GM19240 (cell line): ENCODE measurements at regions not wholly inside any gene's neighbourhood (a gene's known extent, or its start where the extent isn't known, plus 50 kb on each side); places are given as distances from the start of the nearest gene placed in this dataset.

ENCODE experiments used
- DNase-seq: peaks from one replicate; pipeline ENCODE4 v3.0.0; 2011; ENCODE audit warnings: low spot score; ENCODE audit not compliant: insufficient read length

GRCh38 chr7:97601931-97602457 is 129.9 kb upstream of the TAC1 start:
- DNase-seq = no peak

DNA sequence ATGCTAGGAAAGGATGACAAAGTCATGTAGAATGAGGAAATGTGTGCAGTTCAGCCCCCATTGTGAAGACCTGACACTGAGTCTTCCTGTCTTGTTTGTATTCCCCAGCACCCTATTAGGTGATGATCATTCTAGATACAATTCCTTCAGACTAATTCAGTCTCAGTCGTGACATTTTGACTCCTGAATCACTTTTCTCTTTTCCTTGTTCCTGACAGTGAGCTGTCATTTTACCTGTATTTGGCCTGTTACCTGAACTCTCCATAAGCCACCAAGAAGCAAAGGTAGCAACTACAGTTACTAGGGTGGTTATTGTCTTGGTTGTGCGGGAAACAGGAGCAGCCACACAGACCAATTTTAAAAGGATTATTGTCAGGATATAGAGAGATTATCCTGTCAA is 111.4 kb upstream of the TAC1 start:
- DNase-seq = no peak

DNA sequence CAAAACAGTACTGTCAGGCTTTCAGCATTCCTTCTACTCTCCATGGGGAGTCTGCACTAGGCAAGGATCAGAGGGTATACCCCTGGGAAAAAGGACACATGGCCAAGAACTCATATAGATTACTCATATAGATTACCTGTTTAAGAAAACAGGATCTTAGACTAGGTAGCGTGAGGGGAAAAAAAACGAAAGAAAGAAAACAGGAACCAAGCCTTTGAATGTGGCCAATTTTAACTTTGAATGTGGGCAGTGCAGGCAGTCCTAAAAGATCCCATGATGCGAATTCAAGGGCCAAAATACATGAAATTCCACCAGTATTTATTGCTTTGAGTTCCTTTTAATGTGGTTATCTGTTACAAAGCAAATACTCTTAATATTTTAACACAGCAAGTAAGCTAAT is 108.6 kb upstream of the TAC1 start:
- DNase-seq = peak; percentile 1

- no peak for DNase-seq
Measured at GRCh38 chr7:97630116-97630515, 101.8 kb upstream of the TAC1 start.

- no peak for DNase-seq
Measured at GRCh38 chr7:97635622-97636021, 96.3 kb upstream of the TAC1 start.

DNA sequence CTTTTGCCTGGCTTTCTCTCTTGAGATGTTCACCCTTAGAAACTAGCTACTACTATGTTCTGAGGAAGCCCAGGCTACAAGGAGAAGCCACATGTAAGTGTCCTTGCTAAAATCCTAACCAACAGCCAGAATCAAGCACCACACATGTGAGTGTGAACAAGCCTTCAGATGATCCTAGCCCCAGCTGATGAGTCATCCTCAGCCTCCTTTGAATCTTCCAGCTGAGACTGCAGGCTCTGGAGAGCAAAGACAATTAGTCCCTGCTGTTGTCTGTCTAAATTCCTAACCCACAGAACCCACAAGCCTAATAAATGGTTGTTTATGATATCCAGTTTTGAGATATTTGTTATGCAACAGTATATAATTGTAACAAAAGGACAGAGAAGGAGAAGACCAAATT is 92.8 kb upstream of the TAC1 start:
- no peak for DNase-seq

DNA sequence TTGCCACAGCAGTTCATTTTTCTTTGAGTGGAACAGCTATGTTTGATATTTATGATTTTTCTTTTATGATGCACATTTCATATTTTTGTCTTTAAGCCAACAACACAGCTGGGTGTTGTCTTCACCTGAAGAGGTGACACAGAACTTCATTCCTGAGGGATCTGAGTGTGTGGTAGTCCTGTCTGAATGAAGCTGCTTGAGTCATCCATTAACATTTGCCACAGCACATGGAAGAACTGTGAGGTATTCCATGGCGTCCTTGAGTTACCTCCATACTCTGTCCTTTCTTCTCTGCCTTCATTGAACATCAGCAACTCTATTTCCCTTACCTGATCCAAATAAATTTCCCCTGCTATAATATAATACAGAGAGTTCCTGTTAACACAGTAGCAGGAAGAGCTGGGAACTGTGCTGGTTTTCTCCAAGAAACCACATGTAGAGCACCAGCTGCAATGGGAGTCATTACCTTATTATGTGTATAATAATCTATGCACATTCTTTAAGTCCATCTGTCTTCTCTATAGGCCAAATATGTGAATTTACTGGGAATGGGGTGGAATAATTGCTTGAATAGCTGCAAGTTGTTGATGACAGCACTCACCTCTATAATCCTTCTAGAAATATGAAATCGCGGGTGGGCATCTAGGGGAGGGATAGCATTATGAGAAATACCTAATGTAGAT is 72.4 kb upstream of the TAC1 start:
- no peak for DNase-seq

GRCh38 chr7:97667359-97667758 is 64.5 kb upstream of the TAC1 start:
- DNase-seq = no peak

GRCh38 chr7:97671571-97671970 is 60.3 kb upstream of the TAC1 start:
- DNase-seq = no peak

DNA sequence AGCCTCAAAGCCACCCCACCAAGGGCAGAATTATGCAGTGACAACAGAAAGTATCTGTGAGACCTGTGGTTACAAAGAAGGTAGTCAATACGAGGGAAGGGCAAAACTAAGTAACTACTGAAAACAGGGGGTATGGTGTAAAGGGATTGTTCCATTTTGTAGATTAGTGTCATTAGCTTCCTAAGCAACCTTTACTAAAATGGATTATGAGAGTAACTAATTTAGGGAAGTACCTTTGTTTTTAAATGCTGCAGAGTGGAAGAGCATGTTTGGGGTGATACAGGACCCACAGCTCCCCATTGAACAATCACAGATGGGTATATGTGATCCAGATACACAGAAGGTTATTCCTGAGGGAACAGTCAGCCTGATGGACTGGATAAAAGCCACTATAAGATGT is 51.3 kb upstream of the TAC1 start:
- DNase-seq = no peak
